ENCODE measurements at regions not wholly inside any gene's neighbourhood (a gene's known extent, or its start where the extent isn't known, plus 50 kb on each side); places are given as distances from the start of the nearest gene placed in this dataset.

DNA sequence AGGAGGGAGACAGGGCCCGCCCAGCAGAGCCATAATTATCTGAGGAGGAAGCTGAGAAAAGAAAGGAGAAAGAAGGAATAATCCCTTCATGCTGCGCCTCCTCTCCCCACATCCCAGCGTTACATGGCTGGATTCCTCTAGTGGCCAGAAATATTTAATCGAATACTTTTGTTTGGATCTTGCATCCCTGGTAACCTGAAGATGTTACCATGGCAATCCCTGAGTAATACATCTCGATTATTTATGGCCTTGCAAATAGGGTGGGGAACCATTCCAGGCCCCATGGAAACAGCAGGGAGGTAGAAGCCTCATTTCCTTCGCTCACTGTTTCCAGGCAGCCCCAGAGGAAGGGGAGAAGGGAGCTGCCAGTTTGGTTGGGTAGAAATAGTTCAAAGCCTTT is 357.7 kb downstream of the BUD13 start:
- 0 out of 3 replicates have a peak, but pooled peaks cover 2% of the 10 kb centered on the region for H3K36me3 Mint-ChIP-seq (ENCODE audit: low read depth)
- Histone ChIP-seq H3K4me2 (no peak overlapping the region), H3K36me3 (ENCODE audit: insufficient read depth) (no peaks in the 10 kb centered on the region), H3K79me2 (replicated peaks; ENCODE audit: insufficient read depth) (no peaks in the 10 kb centered on the region), H3F3A (replicated peaks; ENCODE audit: low read depth) (no peaks in the 10 kb centered on the region), H3K9me2 (ENCODE audit: insufficient read depth) (peaks cover 4% of the 10 kb centered on the region; the same call in 1 of the 2 replicates), H3K27ac (ENCODE audit: low read depth) (no peak overlapping the region), H4K20me1 (replicated peaks; ENCODE audit: insufficient read depth) (no peaks in the 10 kb centered on the region), H3K4me3 (no peak overlapping the region), H2AFZ (no peak overlapping the region), H3K4me1 (ENCODE audit: insufficient read depth) (peaks cover 4% of the 10 kb centered on the region; the same call in 1 of the 2 replicates), H3K27me3 (ENCODE audit: insufficient read depth) (no peaks in the 10 kb centered on the region)
- peaks cover 2% of the 10 kb centered on the region for H3K27me3 Mint-ChIP-seq (ENCODE audit: insufficient read depth, low read depth, poor library complexity)
- TF ChIP-seq ZNF331 (CRISPR knock-in tag; IDR thresholded peaks at IDR 0.05; ENCODE audit: low read depth), result no peak
- no peak for TF ChIP-seq REST (IDR thresholded peaks at IDR 0.05; ENCODE audit: unreplicated experiment)
- no peak for TF ChIP-seq STAT1 (IDR thresholded peaks at IDR 0.05; ENCODE audit: unreplicated experiment)
- TF ChIP-seq EZH2phosphoT487 (IDR thresholded peaks at IDR 0.05; ENCODE audit: unreplicated experiment), result no peak
- TF ChIP-seq, protein P1, sequence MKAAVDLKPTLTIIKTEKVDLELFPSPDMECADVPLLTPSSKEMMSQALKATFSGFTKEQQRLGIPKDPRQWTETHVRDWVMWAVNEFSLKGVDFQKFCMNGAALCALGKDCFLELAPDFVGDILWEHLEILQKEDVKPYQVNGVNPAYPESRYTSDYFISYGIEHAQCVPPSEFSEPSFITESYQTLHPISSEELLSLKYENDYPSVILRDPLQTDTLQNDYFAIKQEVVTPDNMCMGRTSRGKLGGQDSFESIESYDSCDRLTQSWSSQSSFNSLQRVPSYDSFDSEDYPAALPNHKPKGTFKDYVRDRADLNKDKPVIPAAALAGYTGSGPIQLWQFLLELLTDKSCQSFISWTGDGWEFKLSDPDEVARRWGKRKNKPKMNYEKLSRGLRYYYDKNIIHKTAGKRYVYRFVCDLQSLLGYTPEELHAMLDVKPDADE (IDR thresholded peaks at IDR 0.05), result no peak
- no peak for TF ChIP-seq EZH2 (IDR thresholded peaks at IDR 0.05; ENCODE audit: low read depth, unreplicated experiment)
- no peak for TF ChIP-seq CREB1 (CRISPR knock-in tag; IDR thresholded peaks at IDR 0.05; ENCODE audit: low read depth)
- H3K9me3 Mint-ChIP-seq, result peaks cover 4% of the 10 kb centered on the region
- H3K27ac Mint-ChIP-seq, result peak overlapping the region; percentile 57; the same call in 1 of the 2 replicates
- peak; percentile 71 for DNase-seq (ENCODE audit: low spot score)
- ATAC-seq, result peak; percentile 32; the same call in 2 of the 3 replicates
- no peak overlapping the region for H3K4me3 Mint-ChIP-seq
- H3K4me1 Mint-ChIP-seq, result peaks cover 33% of the 10 kb centered on the region

DNA sequence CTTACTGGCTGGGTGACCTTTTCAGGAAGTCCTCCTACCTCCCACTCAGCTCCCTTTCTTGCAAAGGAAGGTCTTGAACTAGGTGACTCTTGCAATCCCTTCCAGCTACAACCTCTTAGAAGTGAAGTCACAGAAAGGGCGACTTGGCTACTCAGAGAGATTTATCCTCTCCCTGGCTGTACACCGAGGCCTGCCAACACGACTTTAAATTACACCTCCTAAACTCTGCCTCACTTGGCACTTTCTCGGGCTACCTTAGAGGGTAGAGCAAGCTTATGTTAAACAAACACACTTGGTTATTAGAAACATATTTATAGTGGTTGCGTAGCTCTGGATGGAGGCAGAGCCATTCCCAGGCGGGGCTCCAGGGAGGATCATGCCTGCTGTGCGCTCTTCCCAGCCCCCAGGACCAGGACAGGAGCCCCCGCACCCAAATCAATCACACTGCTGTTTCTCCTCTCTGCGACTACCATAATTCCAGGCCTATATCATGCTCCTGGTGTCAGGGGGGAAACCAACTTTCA is 358.4 kb downstream of the BUD13 start:
- Mint-ChIP-seq H3K4me3 (no peak overlapping the region), H3K4me1 (peaks cover 33% of the 10 kb centered on the region), H3K27me3 (ENCODE audit: insufficient read depth, low read depth, poor library complexity) (peaks cover 2% of the 10 kb centered on the region), H3K9me3 (no peaks in the 10 kb centered on the region; the same call in 2 of the 3 replicates), H3K27ac (no peak overlapping the region; the same call in 1 of the 2 replicates), H3K36me3 (ENCODE audit: low read depth) (no peaks in the 10 kb centered on the region)
- H2AFZ ChIP-seq, result no peak overlapping the region
- H3F3A ChIP-seq (replicated peaks; ENCODE audit: low read depth), result no peaks in the 10 kb centered on the region
- no peak overlapping the region for H3K4me2 ChIP-seq
- DNase-seq (ENCODE audit: low spot score) (no peak), ATAC-seq (no peak)
- no peaks in the 10 kb centered on the region for H3K79me2 ChIP-seq (replicated peaks; ENCODE audit: insufficient read depth)
- H3K27ac ChIP-seq (ENCODE audit: low read depth), result no peak overlapping the region
- no peaks in the 10 kb centered on the region for H3K36me3 ChIP-seq (ENCODE audit: insufficient read depth)
- peaks cover 4% of the 10 kb centered on the region; the same call in 1 of the 2 replicates for H3K4me1 ChIP-seq (ENCODE audit: insufficient read depth)
- H3K27me3 ChIP-seq (ENCODE audit: insufficient read depth), result no peaks in the 10 kb centered on the region
- peaks cover 4% of the 10 kb centered on the region; the same call in 1 of the 2 replicates for H3K9me2 ChIP-seq (ENCODE audit: insufficient read depth)
- H3K4me3 ChIP-seq, result no peak overlapping the region
- no peaks in the 10 kb centered on the region for H4K20me1 ChIP-seq (replicated peaks; ENCODE audit: insufficient read depth)
- no peak for TF ChIP-seq STAT1 (IDR thresholded peaks at IDR 0.05; ENCODE audit: unreplicated experiment)
- no peak for TF ChIP-seq JUNB (IDR thresholded peaks at IDR 0.05; ENCODE audit: unreplicated experiment)
- TF ChIP-seq ZNF331 (CRISPR knock-in tag; IDR thresholded peaks at IDR 0.05; ENCODE audit: low read depth), result no peak
- TF ChIP-seq EZH2 (IDR thresholded peaks at IDR 0.05; ENCODE audit: low read depth, unreplicated experiment), result no peak
- TF ChIP-seq, protein P2, sequence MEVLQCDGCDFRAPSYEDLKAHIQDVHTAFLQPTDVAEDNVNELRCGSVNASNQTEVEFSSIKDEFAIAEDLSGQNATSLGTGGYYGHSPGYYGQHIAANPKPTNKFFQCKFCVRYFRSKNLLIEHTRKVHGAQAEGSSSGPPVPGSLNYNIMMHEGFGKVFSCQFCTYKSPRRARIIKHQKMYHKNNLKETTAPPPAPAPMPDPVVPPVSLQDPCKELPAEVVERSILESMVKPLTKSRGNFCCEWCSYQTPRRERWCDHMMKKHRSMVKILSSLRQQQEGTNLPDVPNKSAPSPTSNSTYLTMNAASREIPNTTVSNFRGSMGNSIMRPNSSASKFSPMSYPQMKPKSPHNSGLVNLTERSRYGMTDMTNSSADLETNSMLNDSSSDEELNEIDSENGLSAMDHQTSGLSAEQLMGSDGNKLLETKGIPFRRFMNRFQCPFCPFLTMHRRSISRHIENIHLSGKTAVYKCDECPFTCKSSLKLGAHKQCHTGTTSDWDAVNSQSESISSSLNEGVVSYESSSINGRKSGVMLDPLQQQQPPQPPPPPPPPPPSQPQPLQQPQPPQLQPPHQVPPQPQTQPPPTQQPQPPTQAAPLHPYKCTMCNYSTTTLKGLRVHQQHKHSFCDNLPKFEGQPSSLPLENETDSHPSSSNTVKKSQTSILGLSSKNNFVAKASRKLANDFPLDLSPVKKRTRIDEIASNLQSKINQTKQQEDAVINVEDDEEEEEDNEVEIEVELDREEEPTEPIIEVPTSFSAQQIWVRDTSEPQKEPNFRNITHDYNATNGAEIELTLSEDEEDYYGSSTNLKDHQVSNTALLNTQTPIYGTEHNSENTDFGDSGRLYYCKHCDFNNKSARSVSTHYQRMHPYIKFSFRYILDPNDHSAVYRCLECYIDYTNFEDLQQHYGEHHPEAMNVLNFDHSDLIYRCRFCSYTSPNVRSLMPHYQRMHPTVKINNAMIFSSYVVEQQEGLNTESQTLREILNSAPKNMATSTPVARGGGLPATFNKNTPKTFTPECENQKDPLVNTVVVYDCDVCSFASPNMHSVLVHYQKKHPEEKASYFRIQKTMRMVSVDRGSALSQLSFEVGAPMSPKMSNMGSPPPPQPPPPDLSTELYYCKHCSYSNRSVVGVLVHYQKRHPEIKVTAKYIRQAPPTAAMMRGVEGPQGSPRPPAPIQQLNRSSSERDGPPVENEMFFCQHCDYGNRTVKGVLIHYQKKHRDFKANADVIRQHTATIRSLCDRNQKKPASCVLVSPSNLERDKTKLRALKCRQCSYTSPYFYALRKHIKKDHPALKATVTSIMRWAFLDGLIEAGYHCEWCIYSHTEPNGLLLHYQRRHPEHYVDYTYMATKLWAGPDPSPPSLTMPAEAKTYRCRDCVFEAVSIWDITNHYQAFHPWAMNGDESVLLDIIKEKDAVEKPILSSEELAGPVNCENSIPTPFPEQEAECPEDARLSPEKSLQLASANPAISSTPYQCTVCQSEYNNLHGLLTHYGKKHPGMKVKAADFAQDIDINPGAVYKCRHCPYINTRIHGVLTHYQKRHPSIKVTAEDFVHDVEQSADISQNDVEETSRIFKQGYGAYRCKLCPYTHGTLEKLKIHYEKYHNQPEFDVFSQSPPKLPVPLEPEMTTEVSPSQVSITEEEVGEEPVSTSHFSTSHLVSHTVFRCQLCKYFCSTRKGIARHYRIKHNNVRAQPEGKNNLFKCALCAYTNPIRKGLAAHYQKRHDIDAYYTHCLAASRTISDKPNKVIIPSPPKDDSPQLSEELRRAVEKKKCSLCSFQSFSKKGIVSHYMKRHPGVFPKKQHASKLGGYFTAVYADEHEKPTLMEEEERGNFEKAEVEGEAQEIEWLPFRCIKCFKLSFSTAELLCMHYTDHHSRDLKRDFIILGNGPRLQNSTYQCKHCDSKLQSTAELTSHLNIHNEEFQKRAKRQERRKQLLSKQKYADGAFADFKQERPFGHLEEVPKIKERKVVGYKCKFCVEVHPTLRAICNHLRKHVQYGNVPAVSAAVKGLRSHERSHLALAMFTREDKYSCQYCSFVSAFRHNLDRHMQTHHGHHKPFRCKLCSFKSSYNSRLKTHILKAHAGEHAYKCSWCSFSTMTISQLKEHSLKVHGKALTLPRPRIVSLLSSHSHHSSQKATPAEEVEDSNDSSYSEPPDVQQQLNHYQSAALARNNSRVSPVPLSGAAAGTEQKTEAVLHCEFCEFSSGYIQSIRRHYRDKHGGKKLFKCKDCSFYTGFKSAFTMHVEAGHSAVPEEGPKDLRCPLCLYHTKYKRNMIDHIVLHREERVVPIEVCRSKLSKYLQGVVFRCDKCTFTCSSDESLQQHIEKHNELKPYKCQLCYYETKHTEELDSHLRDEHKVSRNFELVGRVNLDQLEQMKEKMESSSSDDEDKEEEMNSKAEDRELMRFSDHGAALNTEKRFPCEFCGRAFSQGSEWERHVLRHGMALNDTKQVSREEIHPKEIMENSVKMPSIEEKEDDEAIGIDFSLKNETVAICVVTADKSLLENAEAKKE (CRISPR knock-in tag; IDR thresholded peaks at IDR 0.05), result no peak
- TF ChIP-seq NANOG (IDR thresholded peaks at IDR 0.05; ENCODE audit: borderline replicate concordance), result no peak
